ENCODE measurements at regions not wholly inside any gene's neighbourhood (a gene's known extent, or its start where the extent isn't known, plus 50 kb on each side); places are given as distances from the start of the nearest gene placed in this dataset.

DNA sequence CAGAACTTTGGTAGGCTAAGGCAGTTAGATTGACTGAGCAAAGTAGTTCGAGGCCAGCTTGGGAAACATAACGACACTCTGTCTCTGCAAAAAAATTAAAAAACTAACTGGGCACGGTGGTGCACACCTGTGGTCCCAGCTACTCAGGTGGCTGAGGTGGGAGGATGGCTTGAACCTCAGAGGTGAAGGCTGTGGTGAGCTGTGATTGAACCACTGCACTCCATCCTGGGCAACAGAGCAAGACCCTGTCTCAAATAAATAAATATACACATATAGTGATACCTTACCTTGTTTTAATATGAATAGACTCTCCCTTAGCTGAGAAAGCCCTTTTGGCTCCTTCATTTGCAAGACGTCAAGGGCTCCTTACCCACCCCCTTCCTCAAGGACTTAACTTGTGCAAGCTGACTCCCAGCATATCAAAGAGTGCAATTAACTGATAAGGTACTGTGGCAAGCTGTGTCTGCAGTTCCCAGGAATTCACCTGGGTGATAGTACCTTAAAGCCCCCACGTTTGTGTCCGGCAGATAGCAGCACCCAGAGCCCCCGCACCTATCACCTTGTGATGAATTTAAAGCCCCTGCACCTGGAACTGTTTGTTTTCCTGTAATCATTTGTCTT, 655.6 kb upstream of the GALNTL6 start:
- TF ChIP-seq CTCF (IDR thresholded peaks at IDR 0.05; ENCODE audit: low read length), result no peak
- TF ChIP-seq EZH2 (IDR thresholded peaks at IDR 0.05; ENCODE audit: borderline replicate concordance, low read length), result no peak

All from OCI-LY1 (cell line).